ENCODE measurements at regions not wholly inside any gene's neighbourhood (a gene's known extent, or its start where the extent isn't known, plus 50 kb on each side); places are given as distances from the start of the nearest gene placed in this dataset.

DNA sequence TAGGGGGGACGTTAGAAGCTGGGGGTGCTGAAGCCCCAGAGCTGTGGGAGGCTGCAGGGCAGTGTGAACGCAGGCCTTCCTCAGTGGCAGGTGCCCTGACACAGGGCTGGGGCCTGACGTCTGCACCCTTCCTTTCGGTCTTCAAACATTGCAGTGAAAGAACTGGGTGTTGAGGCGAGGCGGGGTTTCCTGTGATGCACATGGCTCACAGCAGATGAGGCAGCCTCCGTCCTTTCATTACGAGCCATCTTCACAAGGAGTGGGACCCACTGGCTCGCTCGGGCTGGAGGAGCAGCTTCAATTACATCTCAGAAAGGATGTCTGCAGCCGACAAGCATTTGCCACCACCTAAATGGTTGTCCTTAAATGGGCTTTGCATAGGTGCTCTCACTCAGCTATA lies 180.3 kb upstream of the SHH start:
- TF ChIP-seq, protein P1, sequence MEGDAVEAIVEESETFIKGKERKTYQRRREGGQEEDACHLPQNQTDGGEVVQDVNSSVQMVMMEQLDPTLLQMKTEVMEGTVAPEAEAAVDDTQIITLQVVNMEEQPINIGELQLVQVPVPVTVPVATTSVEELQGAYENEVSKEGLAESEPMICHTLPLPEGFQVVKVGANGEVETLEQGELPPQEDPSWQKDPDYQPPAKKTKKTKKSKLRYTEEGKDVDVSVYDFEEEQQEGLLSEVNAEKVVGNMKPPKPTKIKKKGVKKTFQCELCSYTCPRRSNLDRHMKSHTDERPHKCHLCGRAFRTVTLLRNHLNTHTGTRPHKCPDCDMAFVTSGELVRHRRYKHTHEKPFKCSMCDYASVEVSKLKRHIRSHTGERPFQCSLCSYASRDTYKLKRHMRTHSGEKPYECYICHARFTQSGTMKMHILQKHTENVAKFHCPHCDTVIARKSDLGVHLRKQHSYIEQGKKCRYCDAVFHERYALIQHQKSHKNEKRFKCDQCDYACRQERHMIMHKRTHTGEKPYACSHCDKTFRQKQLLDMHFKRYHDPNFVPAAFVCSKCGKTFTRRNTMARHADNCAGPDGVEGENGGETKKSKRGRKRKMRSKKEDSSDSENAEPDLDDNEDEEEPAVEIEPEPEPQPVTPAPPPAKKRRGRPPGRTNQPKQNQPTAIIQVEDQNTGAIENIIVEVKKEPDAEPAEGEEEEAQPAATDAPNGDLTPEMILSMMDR (conservative IDR thresholded peaks at IDR 0.05): no peak
- no peak overlapping the region for H3K27ac Mint-ChIP-seq (ENCODE audit: unreplicated experiment)
- H3K4me3 Mint-ChIP-seq: no peak overlapping the region
- no peaks in the 10 kb centered on the region for H3K36me3 Mint-ChIP-seq (ENCODE audit: low read depth)
- no peak for DNase-seq (ENCODE audit: low read depth, low spot score)
- H3K9me3 Mint-ChIP-seq: peaks cover 4% of the 10 kb centered on the region
- H3K4me1 Mint-ChIP-seq: no peaks in the 10 kb centered on the region
- no peaks in the 10 kb centered on the region for H3K27me3 Mint-ChIP-seq (ENCODE audit: low read depth)

DNA sequence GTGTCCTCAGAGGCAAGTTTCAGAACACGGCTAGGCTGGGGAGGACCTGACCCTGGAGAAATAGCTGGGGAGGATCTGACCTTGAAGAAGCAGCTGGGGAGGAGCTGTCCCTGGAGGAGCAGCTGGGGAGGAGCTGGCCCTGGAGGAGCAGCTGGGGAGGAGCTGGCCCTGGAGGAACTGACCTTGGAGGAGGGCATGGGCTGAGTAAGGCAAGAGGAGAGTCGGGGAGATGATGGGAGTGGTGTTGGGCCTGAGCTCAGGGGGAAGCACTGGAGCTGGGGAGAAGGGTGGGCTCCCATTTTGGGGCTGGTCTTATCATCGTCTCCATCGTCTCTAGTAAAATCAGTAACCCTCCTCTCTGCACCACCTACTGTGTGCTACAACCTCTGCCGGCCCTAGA lies 179.8 kb upstream of the SHH start:
- Mint-ChIP-seq H3K27ac (ENCODE audit: unreplicated experiment) (no peak overlapping the region), H3K4me1 (no peaks in the 10 kb centered on the region), H3K27me3 (ENCODE audit: low read depth) (no peaks in the 10 kb centered on the region), H3K9me3 (peaks cover 4% of the 10 kb centered on the region), H3K4me3 (no peak overlapping the region), H3K36me3 (ENCODE audit: low read depth) (no peaks in the 10 kb centered on the region)
- TF ChIP-seq, protein P1 (conservative IDR thresholded peaks at IDR 0.05): no peak
- no peak for DNase-seq (ENCODE audit: low read depth, low spot score)

DNA sequence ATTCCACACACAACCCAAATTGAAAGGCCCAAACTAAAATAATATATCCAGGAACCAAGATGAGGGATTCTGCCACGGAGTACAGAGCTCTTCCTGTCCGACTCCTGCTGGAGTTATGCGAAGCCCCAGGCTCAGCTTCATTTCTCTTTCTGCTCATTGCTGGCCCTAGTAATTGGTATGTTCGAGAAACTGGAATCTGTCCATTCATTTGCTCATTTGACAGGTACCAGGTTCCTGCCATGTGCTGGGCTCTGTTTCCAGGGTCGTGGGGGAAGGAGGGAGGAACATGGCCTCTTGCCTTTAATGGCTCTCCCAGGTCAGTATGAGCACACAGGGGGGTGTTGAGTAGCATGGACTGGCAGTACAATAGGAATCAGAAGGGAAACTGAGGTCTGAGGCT lies 179.2 kb upstream of the SHH start:
- H3K4me3 Mint-ChIP-seq: no peak overlapping the region
- no peak overlapping the region for H3K27ac Mint-ChIP-seq (ENCODE audit: unreplicated experiment)
- H3K27me3 Mint-ChIP-seq (ENCODE audit: low read depth): no peaks in the 10 kb centered on the region
- no peaks in the 10 kb centered on the region for H3K4me1 Mint-ChIP-seq
- H3K36me3 Mint-ChIP-seq (ENCODE audit: low read depth): no peaks in the 10 kb centered on the region
- DNase-seq (ENCODE audit: low read depth, low spot score): no peak
- peaks cover 4% of the 10 kb centered on the region for H3K9me3 Mint-ChIP-seq
- TF ChIP-seq, protein P1 (conservative IDR thresholded peaks at IDR 0.05): no peak

DNA sequence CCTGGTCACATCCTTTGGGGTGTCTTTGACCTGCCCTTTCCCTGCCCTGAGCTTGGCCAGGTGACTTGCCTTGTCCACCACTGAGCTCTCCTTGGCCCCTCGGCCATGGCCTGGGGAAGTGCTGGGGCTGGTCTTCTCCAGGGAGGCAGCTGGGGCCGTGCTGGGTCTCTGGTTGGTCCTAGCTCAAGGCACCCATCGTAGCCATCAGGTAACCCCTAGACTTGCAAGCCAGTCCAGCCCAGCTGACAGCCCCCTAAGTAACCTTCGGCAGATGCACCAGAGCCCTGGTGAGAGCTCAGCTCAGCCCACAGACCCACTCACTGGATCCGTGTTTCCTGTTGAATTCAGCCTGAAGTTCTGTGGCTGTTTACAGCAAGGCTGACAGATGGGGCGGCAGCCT lies 176.2 kb upstream of the SHH start:
- no peaks in the 10 kb centered on the region for H3K27me3 Mint-ChIP-seq (ENCODE audit: low read depth)
- DNase-seq (ENCODE audit: low read depth, low spot score): no peak
- no peak overlapping the region for H3K4me3 Mint-ChIP-seq

DNA sequence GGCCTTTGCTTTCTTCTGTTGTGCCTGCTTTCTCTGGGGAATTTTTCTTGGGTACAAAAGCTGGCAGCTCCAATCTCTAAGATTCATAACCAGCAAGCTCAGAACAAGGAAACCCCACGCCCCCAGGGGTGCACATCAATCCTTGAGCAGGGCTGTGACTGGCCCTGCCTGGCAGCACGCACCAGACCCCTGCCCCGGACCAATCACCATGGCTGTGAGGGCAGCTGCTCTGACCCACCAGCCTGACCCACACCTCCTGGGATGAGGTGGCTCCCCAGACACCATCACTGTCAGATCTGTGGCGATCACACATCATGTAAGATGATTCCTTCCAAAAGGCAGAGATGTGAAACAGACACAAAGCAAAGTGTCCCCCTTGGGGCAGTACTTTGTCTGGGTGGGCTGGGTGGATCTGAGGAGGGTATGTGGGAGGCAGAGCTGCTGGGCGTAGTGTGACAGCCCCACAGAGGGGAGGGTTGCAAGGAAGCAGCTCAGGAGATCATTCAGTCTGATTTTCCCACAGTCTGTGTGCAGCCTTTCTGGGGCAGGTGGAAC lies 175.5 kb upstream of the SHH start:
- no peak for DNase-seq (ENCODE audit: low read depth, low spot score)
- Mint-ChIP-seq H3K4me3 (no peak overlapping the region), H3K4me1 (no peaks in the 10 kb centered on the region), H3K27ac (ENCODE audit: unreplicated experiment) (no peak overlapping the region), H3K9me3 (peaks cover 4% of the 10 kb centered on the region), H3K27me3 (ENCODE audit: low read depth) (no peaks in the 10 kb centered on the region), H3K36me3 (ENCODE audit: low read depth) (no peaks in the 10 kb centered on the region)
- TF ChIP-seq, protein P1 (conservative IDR thresholded peaks at IDR 0.05): no peak

More for the DNA sequence above, 176.2 kb upstream of the SHH start:
- peaks cover 4% of the 10 kb centered on the region for H3K9me3 Mint-ChIP-seq
- H3K27ac Mint-ChIP-seq (ENCODE audit: unreplicated experiment): no peak overlapping the region
- TF ChIP-seq, protein P1 (conservative IDR thresholded peaks at IDR 0.05): no peak
- no peaks in the 10 kb centered on the region for H3K36me3 Mint-ChIP-seq (ENCODE audit: low read depth)
- no peaks in the 10 kb centered on the region for H3K4me1 Mint-ChIP-seq
